NT2/D1 (cell line): ENCODE measurements at regions not wholly inside any gene's neighbourhood (a gene's known extent, or its start where the extent isn't known, plus 50 kb on each side); places are given as distances from the start of the nearest gene placed in this dataset.

Experiments used
- DNase-seq: peaks from one replicate; pipeline ENCODE4 v3.0.0-alpha.2; 2011; ENCODE audit warnings: low read depth, low spot score
- H3K27me3 ChIP-seq: 2 replicates; pipeline ENCODE4 v1.6.0; 2011; ENCODE audit warnings: mild to moderate bottlenecking; ENCODE audit not compliant: insufficient read length, insufficient read depth
- H3K36me3 ChIP-seq: 2 replicates; pipeline ENCODE4 v1.6.1; 2011; ENCODE audit warnings: mild to moderate bottlenecking, low read length, mixed read lengths; ENCODE audit not compliant: insufficient read depth, insufficient read length
- H3K4me1 ChIP-seq: 2 replicates; pipeline ENCODE4 v1.5.1; 2011; ENCODE audit not compliant: insufficient read depth, insufficient read length
- H3K4me3 ChIP-seq: 2 replicates; pipeline ENCODE4 v1.5.1; 2011; ENCODE audit warnings: low read depth; ENCODE audit not compliant: insufficient read length
- H3K9ac ChIP-seq: 2 replicates; pipeline ENCODE4 v1.6.0; 2011; ENCODE audit warnings: low read depth; ENCODE audit not compliant: insufficient read length
- H3K9me3 ChIP-seq: 2 replicates; pipeline ENCODE4 v1.5.1; 2011; ENCODE audit warnings: mild to moderate bottlenecking, low read length; ENCODE audit not compliant: insufficient read depth
- SUZ12 ChIP-seq: IDR thresholded peaks from 2 replicates; pipeline ENCODE4 v1.6.1; 2011; ENCODE audit not compliant: insufficient read length, insufficient read depth; ENCODE audit errors: extremely low read depth
- YY1 ChIP-seq: IDR thresholded peaks from 2 replicates; pipeline ENCODE4 v1.6.1; 2011; ENCODE audit not compliant: insufficient read length, insufficient read depth
- ZNF274 ChIP-seq: IDR thresholded peaks from 2 replicates; pipeline ENCODE4 v1.6.1; 2011; ENCODE audit warnings: mild to moderate bottlenecking, low read depth, low read length

DNA sequence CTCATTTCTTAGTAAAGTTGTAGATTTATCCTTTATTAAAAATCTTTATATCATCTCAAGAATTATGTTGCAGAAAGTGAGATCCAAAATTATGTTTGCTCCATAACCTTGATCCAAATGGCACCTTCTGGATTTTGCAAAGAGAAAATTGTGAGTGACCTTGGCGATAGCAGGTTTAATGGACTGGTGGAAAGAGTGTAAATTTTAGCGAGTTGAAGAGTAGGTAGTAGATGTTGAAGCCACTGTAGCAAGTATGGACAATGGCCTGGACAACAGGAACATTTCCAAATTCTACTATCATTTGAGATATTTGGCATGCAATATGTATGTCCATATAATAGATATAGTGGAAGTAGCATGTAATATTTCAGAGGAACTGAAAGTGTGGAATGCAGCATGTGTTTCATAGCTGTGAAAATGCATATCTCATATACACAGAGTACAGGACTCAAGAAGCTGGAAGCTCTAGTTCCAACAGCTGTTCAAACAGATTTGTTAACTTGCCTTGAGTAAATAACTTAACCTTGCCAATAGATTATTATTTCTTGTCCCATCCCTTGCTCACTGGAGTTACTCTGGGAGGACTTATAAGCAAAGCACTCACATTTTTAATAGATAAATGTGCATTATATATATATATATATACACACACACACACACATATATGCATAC is 152.5 kb upstream of the TLL1 start:
- no peak for DNase-seq
- no peaks in the 10 kb centered on the region for H3K4me1 ChIP-seq
- H3K9me3 ChIP-seq = no peaks in the 10 kb centered on the region
- no peak overlapping the region for H3K9ac ChIP-seq
- H3K4me3 ChIP-seq = no peak overlapping the region
- H3K27me3 ChIP-seq = no peaks in the 10 kb centered on the region
- no peak for TF ChIP-seq SUZ12
- TF ChIP-seq ZNF274 = no peak
- TF ChIP-seq YY1 = no peak
- H3K36me3 ChIP-seq = no peaks in the 10 kb centered on the region

DNA sequence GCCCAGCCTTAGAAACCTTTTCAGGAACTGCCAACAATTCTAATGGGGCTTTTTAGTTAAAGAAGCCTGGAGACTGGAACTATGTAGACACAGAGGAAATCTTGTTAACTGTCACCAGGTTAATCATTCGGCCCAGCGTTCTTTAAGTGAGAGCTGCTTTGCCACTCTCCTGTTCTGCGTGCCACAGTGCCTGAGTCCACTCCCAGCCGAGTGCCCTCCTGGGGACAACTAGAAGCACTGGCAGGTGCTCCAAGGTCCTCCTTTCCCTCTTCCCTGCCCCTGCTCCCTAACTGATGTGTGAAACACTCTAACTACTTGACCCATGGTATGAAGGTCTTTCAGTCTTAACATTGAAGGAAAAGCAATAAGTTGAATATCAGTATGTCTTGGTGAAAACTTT is 151.2 kb upstream of the TLL1 start:
- no peak for DNase-seq
- no peaks in the 10 kb centered on the region for H3K36me3 ChIP-seq
- no peak overlapping the region for H3K4me3 ChIP-seq
- H3K27me3 ChIP-seq = no peaks in the 10 kb centered on the region
- no peaks in the 10 kb centered on the region for H3K4me1 ChIP-seq
- no peak for TF ChIP-seq SUZ12
- H3K9me3 ChIP-seq = no peaks in the 10 kb centered on the region
- no peak overlapping the region for H3K9ac ChIP-seq

DNA sequence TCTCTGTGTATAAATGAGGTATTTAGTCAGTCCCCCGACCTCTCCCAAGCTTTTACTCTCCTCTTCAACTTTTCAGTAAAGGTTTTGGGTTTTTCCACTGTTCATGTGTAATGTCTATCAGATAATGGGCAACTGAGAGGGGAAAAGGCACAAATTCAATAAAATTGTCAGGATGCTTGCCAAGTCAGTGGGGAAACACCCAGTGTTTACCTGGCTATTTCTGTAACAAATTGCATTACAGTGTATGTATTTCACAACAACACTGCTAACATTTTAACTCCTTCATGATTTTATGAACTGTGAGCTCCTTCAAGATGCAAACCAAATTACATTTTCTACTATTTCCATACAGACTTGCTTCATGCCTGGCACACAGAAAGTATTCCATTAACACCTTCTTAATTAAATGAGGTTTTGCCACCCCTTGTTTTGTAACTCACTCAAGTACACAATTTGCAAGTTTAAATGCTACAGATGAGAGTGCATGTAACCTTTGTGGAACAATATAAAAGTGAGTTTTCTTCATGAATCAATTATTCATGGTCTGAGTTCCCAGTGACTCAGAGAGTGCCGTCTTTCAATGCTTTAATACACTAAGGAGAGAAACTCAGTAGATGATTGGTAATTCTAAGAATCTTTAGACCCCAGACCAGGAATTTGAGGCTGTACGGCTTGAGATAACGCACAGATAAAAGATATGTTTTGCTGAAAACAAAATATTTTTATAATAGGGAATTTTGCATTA is 149.8 kb upstream of the TLL1 start:
- H3K36me3 ChIP-seq = no peaks in the 10 kb centered on the region
- H3K4me3 ChIP-seq = no peak overlapping the region
- no peaks in the 10 kb centered on the region for H3K4me1 ChIP-seq
- H3K9ac ChIP-seq = no peak overlapping the region
- TF ChIP-seq SUZ12 (no peak), ZNF274 (no peak), YY1 (no peak)
- no peaks in the 10 kb centered on the region for H3K9me3 ChIP-seq
- no peaks in the 10 kb centered on the region for H3K27me3 ChIP-seq
- no peak for DNase-seq

DNA sequence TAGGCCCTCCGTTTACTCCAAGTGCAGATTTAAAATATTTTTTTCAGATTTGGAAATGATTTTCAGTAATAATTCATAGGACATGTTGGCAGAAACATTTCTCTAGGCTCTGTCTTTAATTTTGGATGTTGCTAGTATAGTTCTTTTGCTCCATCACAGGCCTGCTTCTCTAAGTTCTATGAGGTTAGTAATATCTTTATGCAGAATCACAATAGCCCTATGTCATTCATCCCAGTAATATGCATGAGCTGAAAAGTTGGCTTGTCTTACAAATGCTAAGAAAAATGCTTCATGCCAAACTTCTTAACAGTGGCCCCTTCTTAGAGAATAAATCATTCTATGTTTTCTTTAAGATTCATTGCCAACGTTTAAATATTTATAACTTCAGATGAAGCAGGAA is 148.3 kb upstream of the TLL1 start:
- no peak for DNase-seq
- TF ChIP-seq YY1 = no peak
- no peak for TF ChIP-seq ZNF274
- TF ChIP-seq SUZ12 = no peak
- H3K36me3 ChIP-seq = no peaks in the 10 kb centered on the region

DNA sequence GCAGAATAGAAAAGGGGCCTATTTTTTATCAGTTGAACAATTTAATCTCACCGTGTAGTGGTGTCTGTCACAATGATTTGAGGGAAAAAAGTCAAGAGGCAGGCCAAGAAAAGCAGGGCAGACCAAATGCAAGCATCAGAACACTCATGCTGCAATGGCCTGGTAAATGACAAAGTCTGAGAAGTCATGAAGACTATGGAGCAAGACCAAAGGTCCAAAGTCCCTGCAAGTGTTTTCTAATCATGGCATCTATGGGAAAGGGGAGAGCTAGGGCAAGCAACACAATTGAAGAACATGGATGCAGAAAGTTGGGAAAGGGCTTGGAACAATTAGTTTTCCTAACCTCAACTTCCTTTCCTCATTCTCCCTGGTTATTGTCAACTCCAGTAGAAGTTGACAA is 147.7 kb upstream of the TLL1 start:
- Histone ChIP-seq H3K4me1 (no peaks in the 10 kb centered on the region), H3K27me3 (no peaks in the 10 kb centered on the region), H3K36me3 (no peaks in the 10 kb centered on the region), H3K4me3 (no peak overlapping the region), H3K9ac (no peak overlapping the region), H3K9me3 (no peaks in the 10 kb centered on the region)
- DNase-seq = no peak
- no peak for TF ChIP-seq YY1
- TF ChIP-seq SUZ12 = no peak
- TF ChIP-seq ZNF274 = no peak

More for the DNA sequence above, 148.3 kb upstream of the TLL1 start:
- Histone ChIP-seq H3K4me3 (no peak overlapping the region), H3K9ac (no peak overlapping the region), H3K4me1 (no peaks in the 10 kb centered on the region), H3K27me3 (no peaks in the 10 kb centered on the region), H3K9me3 (no peaks in the 10 kb centered on the region)

DNA sequence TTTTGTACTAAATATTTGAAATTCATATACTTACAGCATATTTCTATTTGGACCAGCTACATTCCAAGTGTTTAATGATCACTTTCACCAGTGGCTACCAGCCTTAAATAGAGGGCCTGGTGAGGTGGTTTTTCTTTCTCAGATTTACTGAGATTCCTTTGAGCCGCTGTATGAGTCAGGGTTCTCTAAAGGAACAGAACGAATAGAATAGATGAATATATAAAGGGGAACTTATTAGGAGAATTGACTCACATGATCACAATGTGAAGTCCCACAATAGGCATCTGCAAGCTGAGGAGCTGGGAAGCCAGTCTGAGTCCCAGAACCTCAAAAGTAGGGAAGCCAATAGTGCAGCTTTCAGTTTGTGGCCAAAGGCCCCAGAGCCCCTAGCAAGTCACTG is 146.2 kb upstream of the TLL1 start:
- TF ChIP-seq YY1 = no peak
- no peak for TF ChIP-seq ZNF274
- no peak for TF ChIP-seq SUZ12

DNA sequence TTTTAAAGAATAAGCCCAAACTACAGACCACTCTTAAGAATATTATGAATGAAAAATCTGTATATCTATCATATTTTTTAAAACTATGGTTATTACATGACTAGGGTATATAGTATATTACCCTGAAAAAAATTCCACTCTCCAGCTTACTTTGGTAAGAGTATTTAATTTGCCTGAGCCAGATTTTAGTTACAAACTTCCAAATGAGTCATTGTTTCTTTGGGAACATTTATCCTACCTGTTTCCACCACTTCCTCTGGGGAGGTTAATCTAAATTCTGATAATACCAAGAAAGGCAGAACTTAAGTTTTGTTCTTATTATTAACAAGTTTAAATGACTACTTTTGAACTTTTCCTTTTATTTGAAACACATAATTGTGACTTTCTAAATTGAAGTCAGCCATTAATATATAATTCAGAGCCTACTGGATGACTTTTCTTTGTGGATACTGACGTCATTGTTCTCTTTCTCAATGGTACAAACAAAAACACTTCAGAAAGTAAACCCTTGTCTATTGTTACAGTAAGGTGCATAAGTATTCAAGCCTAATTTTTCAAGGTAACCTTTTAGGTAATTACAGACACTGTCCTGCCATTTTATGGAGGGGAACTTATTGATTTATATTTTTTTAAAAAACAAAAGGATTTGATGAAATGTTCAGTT is 135.6 kb upstream of the TLL1 start:
- Histone ChIP-seq H3K9ac (no peak overlapping the region), H3K4me3 (no peak overlapping the region), H3K27me3 (no peaks in the 10 kb centered on the region), H3K4me1 (no peaks in the 10 kb centered on the region), H3K36me3 (no peaks in the 10 kb centered on the region), H3K9me3 (no peaks in the 10 kb centered on the region)
- no peak for DNase-seq
- TF ChIP-seq SUZ12 (no peak), ZNF274 (no peak), YY1 (no peak)

More for the DNA sequence above, 146.2 kb upstream of the TLL1 start:
- H3K9ac ChIP-seq = no peak overlapping the region
- no peaks in the 10 kb centered on the region for H3K36me3 ChIP-seq
- no peaks in the 10 kb centered on the region for H3K4me1 ChIP-seq
- DNase-seq = no peak
- no peaks in the 10 kb centered on the region for H3K27me3 ChIP-seq
- no peak overlapping the region for H3K4me3 ChIP-seq
- no peaks in the 10 kb centered on the region for H3K9me3 ChIP-seq
